ENCODE measurements at regions not wholly inside any gene's neighbourhood (a gene's known extent, or its start where the extent isn't known, plus 50 kb on each side); places are given as distances from the start of the nearest gene placed in this dataset.
A peak's percentile ranks its signal among the peaks of the same experiment; 100 is the strongest.

DNA sequence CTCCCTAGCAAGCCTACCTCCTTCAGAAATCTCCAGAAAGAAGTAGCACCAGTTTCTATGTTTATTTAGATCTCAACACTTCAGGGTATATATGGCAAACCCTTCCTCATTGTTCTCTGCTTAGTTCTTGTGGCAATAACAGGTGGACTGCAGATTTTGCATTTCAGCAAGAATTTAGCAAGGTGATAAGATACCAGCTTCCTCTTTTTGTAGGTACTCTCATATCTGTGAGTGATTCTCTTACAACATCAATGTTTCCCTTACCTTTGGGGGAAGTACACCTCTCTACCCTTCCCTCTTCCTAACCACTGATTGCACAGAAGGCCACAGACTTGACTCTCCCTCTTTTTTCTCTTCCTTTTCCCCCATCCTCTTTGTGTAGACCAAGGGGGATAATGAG is 230.9 kb upstream of the SESN3 start:
- H3K27ac ChIP-seq, result no peak overlapping the region
- H3K4me2 ChIP-seq, result no peak overlapping the region
- no peak for DNase-seq (ENCODE audit: low spot score)
- TF ChIP-seq EZH2phosphoT487 (IDR thresholded peaks at IDR 0.05; ENCODE audit: low read depth, severe bottlenecking, unreplicated experiment) (no peak), EZH2 (IDR thresholded peaks at IDR 0.05; ENCODE audit: borderline replicate concordance) (no peak)
- TF ChIP-seq, protein P1, sequence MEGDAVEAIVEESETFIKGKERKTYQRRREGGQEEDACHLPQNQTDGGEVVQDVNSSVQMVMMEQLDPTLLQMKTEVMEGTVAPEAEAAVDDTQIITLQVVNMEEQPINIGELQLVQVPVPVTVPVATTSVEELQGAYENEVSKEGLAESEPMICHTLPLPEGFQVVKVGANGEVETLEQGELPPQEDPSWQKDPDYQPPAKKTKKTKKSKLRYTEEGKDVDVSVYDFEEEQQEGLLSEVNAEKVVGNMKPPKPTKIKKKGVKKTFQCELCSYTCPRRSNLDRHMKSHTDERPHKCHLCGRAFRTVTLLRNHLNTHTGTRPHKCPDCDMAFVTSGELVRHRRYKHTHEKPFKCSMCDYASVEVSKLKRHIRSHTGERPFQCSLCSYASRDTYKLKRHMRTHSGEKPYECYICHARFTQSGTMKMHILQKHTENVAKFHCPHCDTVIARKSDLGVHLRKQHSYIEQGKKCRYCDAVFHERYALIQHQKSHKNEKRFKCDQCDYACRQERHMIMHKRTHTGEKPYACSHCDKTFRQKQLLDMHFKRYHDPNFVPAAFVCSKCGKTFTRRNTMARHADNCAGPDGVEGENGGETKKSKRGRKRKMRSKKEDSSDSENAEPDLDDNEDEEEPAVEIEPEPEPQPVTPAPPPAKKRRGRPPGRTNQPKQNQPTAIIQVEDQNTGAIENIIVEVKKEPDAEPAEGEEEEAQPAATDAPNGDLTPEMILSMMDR (IDR thresholded peaks at IDR 0.05; ENCODE audit: poor library complexity), result no peak
- H3K9me2 ChIP-seq (replicated peaks; ENCODE audit: insufficient read depth), result no peaks in the 10 kb centered on the region
- H3K4me1 ChIP-seq (ENCODE audit: insufficient read depth), result peaks cover 10% of the 10 kb centered on the region
- H2AFZ ChIP-seq, result no peak overlapping the region
- no peaks in the 10 kb centered on the region for H3K79me2 ChIP-seq
- no peaks in the 10 kb centered on the region for H3K27me3 ChIP-seq
- H3K4me3 ChIP-seq, result no peak overlapping the region
- no peaks in the 10 kb centered on the region for H3K9me3 ChIP-seq (ENCODE audit: low read depth)
- no peaks in the 10 kb centered on the region for H3K36me3 ChIP-seq (replicated peaks; ENCODE audit: insufficient read depth, low read depth)
- H4K20me1 ChIP-seq (ENCODE audit: insufficient read depth, poor library complexity, severe bottlenecking), result no peaks in the 10 kb centered on the region

DNA sequence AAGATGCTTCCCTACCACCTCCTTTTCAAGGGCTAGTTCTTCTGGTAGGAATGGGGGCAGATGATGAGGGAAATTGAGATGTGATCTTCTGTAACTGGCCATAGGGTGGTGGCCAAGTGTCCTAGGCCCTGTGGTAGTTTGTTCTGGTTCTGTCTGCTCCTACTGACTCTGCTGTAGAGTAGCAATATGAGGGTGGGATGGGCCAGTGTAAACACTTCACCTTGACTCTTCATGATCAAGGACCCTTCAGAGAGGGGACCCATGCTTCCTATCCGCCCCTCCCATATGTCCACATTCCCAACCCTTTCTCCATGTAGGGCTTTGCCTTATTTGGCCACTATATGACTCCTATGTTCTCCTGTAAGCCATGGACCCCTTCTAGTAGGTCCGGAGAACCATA is 230.3 kb upstream of the SESN3 start:
- no peak overlapping the region for H2AFZ ChIP-seq
- H3K36me3 ChIP-seq (replicated peaks; ENCODE audit: insufficient read depth, low read depth), result no peaks in the 10 kb centered on the region
- WGBS (ENCODE audit: low lambda C conversion rate, missing lambda C conversion rate), result 97% methylated on average over 2 of the region's 2 CpGs
- no peaks in the 10 kb centered on the region for H4K20me1 ChIP-seq (ENCODE audit: insufficient read depth, poor library complexity, severe bottlenecking)
- no peaks in the 10 kb centered on the region for H3K79me2 ChIP-seq
- peaks cover 6% of the 10 kb centered on the region for H3K4me1 ChIP-seq (ENCODE audit: insufficient read depth)
- no peak overlapping the region for H3K27ac ChIP-seq
- H3K9me3 ChIP-seq (ENCODE audit: low read depth), result no peaks in the 10 kb centered on the region
- H3K4me3 ChIP-seq, result no peak overlapping the region
- TF ChIP-seq EZH2 (IDR thresholded peaks at IDR 0.05; ENCODE audit: borderline replicate concordance), result no peak
- TF ChIP-seq, protein P1 (IDR thresholded peaks at IDR 0.05; ENCODE audit: poor library complexity), result no peak
- no peak for TF ChIP-seq EZH2phosphoT487 (IDR thresholded peaks at IDR 0.05; ENCODE audit: low read depth, severe bottlenecking, unreplicated experiment)
- H3K4me2 ChIP-seq, result no peak overlapping the region
- H3K9me2 ChIP-seq (replicated peaks; ENCODE audit: insufficient read depth), result no peaks in the 10 kb centered on the region
- DNase-seq (ENCODE audit: low spot score), result no peak
- no peaks in the 10 kb centered on the region for H3K27me3 ChIP-seq

DNA sequence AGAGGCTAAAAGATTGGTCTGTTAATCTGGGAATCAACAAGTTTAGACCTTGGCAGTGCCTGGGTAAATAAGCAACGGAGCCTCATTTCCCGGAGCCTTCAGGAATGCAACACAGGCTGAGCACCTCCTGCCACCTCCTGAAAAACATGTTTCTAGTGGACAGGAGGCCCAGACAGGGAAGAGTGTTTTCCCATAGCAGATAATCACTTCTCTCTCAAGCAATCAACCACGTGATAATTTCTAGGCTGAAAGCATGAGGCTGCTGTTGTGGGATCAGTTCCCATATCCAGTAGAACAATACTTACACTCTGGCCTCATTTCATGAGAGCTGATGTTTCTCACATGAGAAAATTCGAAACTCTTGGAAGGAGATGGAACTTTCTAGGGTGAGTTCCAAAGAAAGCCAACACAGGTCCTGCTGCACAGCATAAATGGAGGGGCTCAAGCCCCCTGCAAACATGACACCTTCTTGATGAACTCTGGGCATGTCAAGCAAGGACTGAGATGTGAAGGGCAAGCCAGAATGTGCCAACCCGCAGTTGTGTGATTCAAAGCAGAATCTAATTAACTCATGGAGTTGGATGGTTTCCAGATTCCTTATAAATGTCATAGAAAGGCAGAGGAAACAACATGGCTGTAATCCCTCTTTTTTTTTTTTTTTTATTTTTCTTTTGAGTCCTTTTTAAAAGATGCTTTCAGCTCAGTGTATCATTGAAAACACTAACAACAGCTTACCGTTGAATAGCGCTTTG is 228.5 kb upstream of the SESN3 start:
- H3K79me2 ChIP-seq, result no peaks in the 10 kb centered on the region
- no peak overlapping the region for H2AFZ ChIP-seq
- H3K27me3 ChIP-seq, result no peaks in the 10 kb centered on the region
- peaks cover 6% of the 10 kb centered on the region for H3K4me1 ChIP-seq (ENCODE audit: insufficient read depth)
- no peaks in the 10 kb centered on the region for H3K9me2 ChIP-seq (replicated peaks; ENCODE audit: insufficient read depth)
- no peaks in the 10 kb centered on the region for H3K9me3 ChIP-seq (ENCODE audit: low read depth)
- 40% methylated on average over 7 of the region's 7 CpGs for whole genome bisulfite sequencing (ENCODE audit: low lambda C conversion rate, missing lambda C conversion rate)
- H3K36me3 ChIP-seq (replicated peaks; ENCODE audit: insufficient read depth, low read depth), result no peaks in the 10 kb centered on the region
- H3K4me3 ChIP-seq, result no peak overlapping the region
- H4K20me1 ChIP-seq (ENCODE audit: insufficient read depth, poor library complexity, severe bottlenecking), result no peaks in the 10 kb centered on the region
- DNase-seq (ENCODE audit: low spot score), result peak; percentile 43
- peak overlapping the region; percentile 64 for H3K27ac ChIP-seq
- TF ChIP-seq EZH2 (IDR thresholded peaks at IDR 0.05; ENCODE audit: borderline replicate concordance) (no peak), EZH2phosphoT487 (IDR thresholded peaks at IDR 0.05; ENCODE audit: low read depth, severe bottlenecking, unreplicated experiment) (no peak)
- TF ChIP-seq, protein P1 (IDR thresholded peaks at IDR 0.05; ENCODE audit: poor library complexity), result no peak
- H3K4me2 ChIP-seq, result no peak overlapping the region
